WERI-Rb-1 (cell line): ENCODE measurements at regions not wholly inside any gene's neighbourhood (a gene's known extent, or its start where the extent isn't known, plus 50 kb on each side); places are given as distances from the start of the nearest gene placed in this dataset.

Experiments
- DNase-seq: peaks from one replicate; pipeline ENCODE4 v3.0.0-alpha.2; 2020
- H3K27ac ChIP-seq: fragments of 250-450 bp; sonication (Bioruptor Pico); 2 replicates; pipeline ENCODE4 v1.5.1; 2020; ENCODE audit warnings: mild to moderate bottlenecking, moderate library complexity
- H3K27me3 ChIP-seq: fragments of 250-450 bp; sonication (Bioruptor Pico); 2 replicates; pipeline ENCODE4 v1.5.1; 2021; ENCODE audit warnings: mild to moderate bottlenecking, low read depth, moderate library complexity; ENCODE audit not compliant: insufficient read depth, severe bottlenecking
- H3K36me3 ChIP-seq: fragments of 250-450 bp; sonication (Bioruptor Pico); 2 replicates; pipeline ENCODE4 v1.5.1; 2020; ENCODE audit warnings: mild to moderate bottlenecking, moderate library complexity
- H3K4me3 ChIP-seq: 2 replicates; pipeline ENCODE4 v1.5.1; 2011; ENCODE audit warnings: low read depth, mild to moderate bottlenecking, control low read depth, low read length
- H3K9me3 ChIP-seq: fragments of 250-450 bp; sonication (Bioruptor Pico); 2 replicates; pipeline ENCODE4 v1.5.1; 2021; ENCODE audit warnings: mild to moderate bottlenecking, moderate library complexity; ENCODE audit not compliant: severe bottlenecking
- CTCF ChIP-seq: IDR thresholded peaks from 2 replicates; pipeline ENCODE4 v1.5.1; 2011; ENCODE audit warnings: low read depth, mild to moderate bottlenecking, control low read depth, inconsistent platforms, low read length

GRCh38 chr4:117474987-117475386 is 389.6 kb upstream of the TRAM1L1 start:
- DNase-seq, result no peak
- no peaks in the 10 kb centered on the region for H3K9me3 ChIP-seq
- no peak overlapping the region for H3K4me3 ChIP-seq
- TF ChIP-seq CTCF, result no peak
- H3K27ac ChIP-seq, result no peak overlapping the region
- H3K27me3 ChIP-seq, result no peaks in the 10 kb centered on the region
- H3K36me3 ChIP-seq, result no peaks in the 10 kb centered on the region

GRCh38 chr4:117477925-117478324 is 392.5 kb upstream of the TRAM1L1 start:
- no peaks in the 10 kb centered on the region for H3K27me3 ChIP-seq
- H3K4me3 ChIP-seq, result no peak overlapping the region
- no peak for TF ChIP-seq CTCF
- H3K36me3 ChIP-seq, result no peaks in the 10 kb centered on the region
- no peaks in the 10 kb centered on the region for H3K9me3 ChIP-seq
- no peak overlapping the region for H3K27ac ChIP-seq
- DNase-seq, result no peak

- no peak for DNase-seq
- H3K9me3 ChIP-seq, result no peaks in the 10 kb centered on the region
- no peak overlapping the region for H3K4me3 ChIP-seq
- no peaks in the 10 kb centered on the region for H3K36me3 ChIP-seq
- H3K27me3 ChIP-seq, result no peaks in the 10 kb centered on the region
- H3K27ac ChIP-seq, result no peak overlapping the region
- TF ChIP-seq CTCF, result no peak
Observed at GRCh38 chr4:117478702-117479101, 393.3 kb upstream of the TRAM1L1 start.

- Histone ChIP-seq H3K27me3 (no peaks in the 10 kb centered on the region), H3K4me3 (no peak overlapping the region), H3K9me3 (no peaks in the 10 kb centered on the region), H3K36me3 (no peaks in the 10 kb centered on the region), H3K27ac (no peak overlapping the region)
- TF ChIP-seq CTCF, result no peak
- no peak for DNase-seq
Observed at GRCh38 chr4:117479673-117480072, 394.3 kb upstream of the TRAM1L1 start.

- no peak overlapping the region for H3K27ac ChIP-seq
- H3K4me3 ChIP-seq, result no peak overlapping the region
- no peaks in the 10 kb centered on the region for H3K27me3 ChIP-seq
- TF ChIP-seq CTCF, result no peak
- no peaks in the 10 kb centered on the region for H3K36me3 ChIP-seq
- H3K9me3 ChIP-seq, result no peaks in the 10 kb centered on the region
- DNase-seq, result no peak
Observed at GRCh38 chr4:117481742-117482141, 396.4 kb upstream of the TRAM1L1 start.

- Histone ChIP-seq H3K9me3 (no peaks in the 10 kb centered on the region), H3K27ac (no peak overlapping the region), H3K27me3 (no peaks in the 10 kb centered on the region), H3K4me3 (no peak overlapping the region), H3K36me3 (no peaks in the 10 kb centered on the region)
- no peak for TF ChIP-seq CTCF
- no peak for DNase-seq
Observed at GRCh38 chr4:117488692-117489091, 403.3 kb upstream of the TRAM1L1 start.
